GM12878 (cell line): ENCODE measurements at regions not wholly inside any gene's neighbourhood (a gene's known extent, or its start where the extent isn't known, plus 50 kb on each side); places are given as distances from the start of the nearest gene placed in this dataset.

Source experiments
- ATAC-seq: fragments of 200-7000 bp; cut with Tn5 transposase; 3 replicates; pipeline ENCODE4 v1.9.1; 2020; ENCODE audit warnings: mild to moderate bottlenecking, moderate library complexity
- BruUV-seq: library from RNA; stranded (reverse); fragments of 400-500 nt; replicated peaks from 2 replicates; lab custom pipeline; 2021; lab: Mats Ljungman, UMichigan
- CTCF ChIA-PET: fragments of 300-600 bp; sonication (Branson Sonifier 250); formaldehyde crosslinking; extraction: SDS; loops from one replicate; lab custom pipeline; 2021; ENCODE audit warnings: inconsistent platforms; lab: Yijun Ruan, JAX
- POLR2A ChIA-PET: fragments of 350-600 bp; formaldehyde crosslinking; extraction: SDS; loops from one replicate; lab custom pipeline; 2021; ENCODE audit warnings: inconsistent platforms; lab: Charles Lee
- RAD21 ChIA-PET: fragments of 300-600 bp; sonication (Branson Sonifier 250); formaldehyde crosslinking; loops from one replicate; lab custom pipeline; 2023; ENCODE audit warnings: antibody characterized with exemption; ENCODE audit not compliant: unreplicated experiment; lab: Charles Lee
- SMC1A ChIA-PET: fragments of 300-600 bp; sonication (Branson Sonifier 250); formaldehyde crosslinking; loops from one replicate; lab custom pipeline; 2023; ENCODE audit not compliant: unreplicated experiment, uncharacterized antibody; lab: Charles Lee
- DNase-seq: peaks from one replicate; pipeline ENCODE4 v3.0.0-alpha.2; 2011; ENCODE audit warnings: low read depth, low spot score
- FAIRE-seq: peaks from 3 replicates; lab custom pipeline; 2011; peaks lifted over from hg19 to GRCh38; lab: Jason Lieb, UNC
- H2AFZ ChIP-seq: 2 replicates; pipeline ENCODE4 v1.6.0; 2011; ENCODE audit warnings: low read depth, low read length, control low read depth; ENCODE audit not compliant: control insufficient read depth
- H3K27ac ChIP-seq: 2 replicates; pipeline ENCODE4 v1.5.1; 2011; ENCODE audit warnings: control low read depth; ENCODE audit not compliant: control insufficient read depth, insufficient read depth
- H3K27me3 ChIP-seq, 2 experiments: replicated peaks in 1 of 2; 2 replicates each; pipeline versions ENCODE4 v1.6.0 to v1.6.1; 2011; ENCODE audit warnings: low read length in 1 of 2; ENCODE audit not compliant: control insufficient read depth in 2 of 2, insufficient read depth in 2 of 2
- H3K36me3 ChIP-seq, 2 experiments: 2 replicates each; pipeline ENCODE4 v1.5.1; 2011; ENCODE audit warnings: low read length in 1 of 2; ENCODE audit not compliant: control insufficient read depth in 2 of 2, insufficient read depth in 2 of 2
- H3K4me1 ChIP-seq: 2 replicates; pipeline ENCODE4 v1.6.1; 2011; ENCODE audit warnings: mild to moderate bottlenecking, low read length, moderate library complexity, mixed read lengths; ENCODE audit not compliant: control insufficient read depth, insufficient read depth
- H3K4me2 ChIP-seq: 2 replicates; pipeline ENCODE4 v1.6.0; 2011; ENCODE audit warnings: control low read depth; ENCODE audit not compliant: control insufficient read depth, insufficient read depth
- H3K4me3 ChIP-seq: fragments of 200-600 bp; sonication (generic); 2 replicates; pipeline ENCODE4 v1.5.1; 2016
- H3K79me2 ChIP-seq: 2 replicates; pipeline ENCODE4 v1.6.0; 2011; ENCODE audit warnings: low read length; ENCODE audit not compliant: control insufficient read depth, insufficient read depth
- H3K9ac ChIP-seq: 2 replicates; pipeline ENCODE4 v1.8.0; 2011; ENCODE audit warnings: low read length, control low read depth, mixed read lengths; ENCODE audit not compliant: control insufficient read depth, insufficient read depth
- H3K9me3 ChIP-seq: replicated peaks from 3 replicates; pipeline ENCODE4 v1.5.1; 2011; ENCODE audit warnings: mild to moderate bottlenecking, low read length; ENCODE audit not compliant: control insufficient read depth, insufficient read depth
- H4K20me1 ChIP-seq: 2 replicates; pipeline ENCODE4 v1.6.0; 2011; ENCODE audit not compliant: control insufficient read depth, insufficient read depth
- ASH2L ChIP-seq: fragments of 300-600, 200-600 bp; sonication (generic); IDR thresholded peaks from 2 replicates; pipeline ENCODE4 v1.6.1; 2017; ENCODE audit warnings: low read depth, mild to moderate bottlenecking, borderline replicate concordance
- KAT2A ChIP-seq: conservative IDR thresholded peaks from 2 replicates; pipeline ENCODE4 v1.6.1; 2011; ENCODE audit warnings: low read depth, low read length; ENCODE audit not compliant: control insufficient read depth
- MEF2A ChIP-seq: IDR thresholded peaks from 2 replicates; pipeline ENCODE4 v1.6.1; 2011; ENCODE audit warnings: low read depth, mild to moderate bottlenecking, low read length, moderate library complexity; ENCODE audit not compliant: insufficient read depth
- MTA3 ChIP-seq: IDR thresholded peaks from 2 replicates; pipeline ENCODE4 v1.6.1; 2012; ENCODE audit warnings: low read length, inconsistent platforms, borderline replicate concordance
- NBN ChIP-seq: fragments of 450-650 bp; IDR thresholded peaks from 2 replicates; pipeline ENCODE4 v1.6.1; 2016
- POLR2AphosphoS5 ChIP-seq: IDR thresholded peaks from 2 replicates; pipeline ENCODE4 v1.6.1; 2011; ENCODE audit warnings: mild to moderate bottlenecking, low read length, inconsistent platforms
- PRDM15 ChIP-seq: fragments of 450-650 bp; formaldehyde crosslinking; IDR thresholded peaks from 2 replicates; pipeline ENCODE4 v1.4.0; 2020; ENCODE audit warnings: mild to moderate bottlenecking, moderate library complexity
- YY1 ChIP-seq: IDR thresholded peaks from 2 replicates; pipeline ENCODE4 v1.6.1; 2011; ENCODE audit warnings: low read depth, mild to moderate bottlenecking, low read length
- ZNF217 ChIP-seq: fragments of 450-650 bp; IDR thresholded peaks from 2 replicates; pipeline ENCODE4 v1.6.1; 2017; ENCODE audit warnings: antibody characterized with exemption, mild to moderate bottlenecking
- ZNF687 ChIP-seq: fragments of 450-650 bp; IDR thresholded peaks from 2 replicates; pipeline ENCODE4 v1.6.1; 2017; ENCODE audit warnings: mild to moderate bottlenecking, moderate library complexity
- WGBS: methylation state at CpG from one replicate; pipeline ENCODE4 v1.1.6; 2016; ENCODE audit warnings: low lambda C conversion rate; ENCODE audit not compliant: insufficient replicate concordance, insufficient coverage; ENCODE audit errors: missing lambda C conversion rate; 5-methylcytosine and 5-hydroxymethylcytosine counted together
- in situ Hi-C: fragments of 300-500 bp; cut with MboI; formaldehyde crosslinking; loops from 9 replicates; pipeline ENCODE4 v1.14.3; 2018; ENCODE audit warnings: mixed read lengths
- intact Hi-C: fragments of 100-400 bp; cut with micrococcal nuclease; formaldehyde crosslinking; loops from one replicate; pipeline ENCODE4 v1.14.2; 2022; ENCODE audit not compliant: unreplicated experiment
- TF ChIP-seq, protein P1 (sequence below): fragments of 450-650 bp; IDR thresholded peaks from 2 replicates; pipeline ENCODE4 v1.6.1; 2016; ENCODE audit warnings: mild to moderate bottlenecking

GRCh38 chr2:204407204-204408014 is 137.9 kb upstream of the PARD3B start:
- Histone ChIP-seq H2AFZ (no peak overlapping the region), H3K36me3 (no peaks in the 10 kb centered on the region), H3K9me3 (no peaks in the 10 kb centered on the region), H3K27me3 (no peaks in the 10 kb centered on the region), H3K4me1 (no peaks in the 10 kb centered on the region), H3K79me2 (no peaks in the 10 kb centered on the region), H3K4me3 (no peak overlapping the region), H4K20me1 (no peaks in the 10 kb centered on the region), H3K9ac (no peak overlapping the region), H3K4me2 (no peak overlapping the region), H3K27ac (no peak overlapping the region)
- 43% methylated on average over 6 of the region's 6 CpGs for WGBS
- no peak for FAIRE-seq
- intact Hi-C loops (no loop called here), in situ Hi-C loops (no loop called here)
- no TSS peak for BruUV-seq
- no peak for DNase-seq
- SMC1A ChIA-PET, result no interaction called here
- no peak for ATAC-seq
- CTCF ChIA-PET, result interaction anchor here (0.6 kb wide), 1 partner anchor 1076 kb away, joined by 3 read pairs; no protein-coding TSS in a partner anchor
- RAD21 ChIA-PET, result no interaction called here
- POLR2A ChIA-PET, result no interaction called here
- TF ChIP-seq MTA3 (no peak), MEF2A (no peak), KAT2A (no peak), POLR2AphosphoS5 (no peak), ZNF217 (no peak), NBN (no peak), PRDM15 (CRISPR knock-in tag) (no peak), YY1 (no peak), ASH2L (no peak), ZNF687 (no peak)
- TF ChIP-seq, protein P1, sequence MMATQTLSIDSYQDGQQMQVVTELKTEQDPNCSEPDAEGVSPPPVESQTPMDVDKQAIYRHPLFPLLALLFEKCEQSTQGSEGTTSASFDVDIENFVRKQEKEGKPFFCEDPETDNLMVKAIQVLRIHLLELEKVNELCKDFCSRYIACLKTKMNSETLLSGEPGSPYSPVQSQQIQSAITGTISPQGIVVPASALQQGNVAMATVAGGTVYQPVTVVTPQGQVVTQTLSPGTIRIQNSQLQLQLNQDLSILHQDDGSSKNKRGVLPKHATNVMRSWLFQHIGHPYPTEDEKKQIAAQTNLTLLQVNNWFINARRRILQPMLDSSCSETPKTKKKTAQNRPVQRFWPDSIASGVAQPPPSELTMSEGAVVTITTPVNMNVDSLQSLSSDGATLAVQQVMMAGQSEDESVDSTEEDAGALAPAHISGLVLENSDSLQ, result no peak
